HG03469 (cell line): ENCODE measurements at regions not wholly inside any gene's neighbourhood (a gene's known extent, or its start where the extent isn't known, plus 50 kb on each side); places are given as distances from the start of the nearest gene placed in this dataset.

Experiments
- ATAC-seq: cut with Tn5 transposase; IDR thresholded peaks from one replicate; pipeline ENCODE4 v1.9.1; 2021; ENCODE audit warnings: mild to moderate bottlenecking, moderate library complexity, moderate number of reproducible peaks; ENCODE audit not compliant: unreplicated experiment

DNA sequence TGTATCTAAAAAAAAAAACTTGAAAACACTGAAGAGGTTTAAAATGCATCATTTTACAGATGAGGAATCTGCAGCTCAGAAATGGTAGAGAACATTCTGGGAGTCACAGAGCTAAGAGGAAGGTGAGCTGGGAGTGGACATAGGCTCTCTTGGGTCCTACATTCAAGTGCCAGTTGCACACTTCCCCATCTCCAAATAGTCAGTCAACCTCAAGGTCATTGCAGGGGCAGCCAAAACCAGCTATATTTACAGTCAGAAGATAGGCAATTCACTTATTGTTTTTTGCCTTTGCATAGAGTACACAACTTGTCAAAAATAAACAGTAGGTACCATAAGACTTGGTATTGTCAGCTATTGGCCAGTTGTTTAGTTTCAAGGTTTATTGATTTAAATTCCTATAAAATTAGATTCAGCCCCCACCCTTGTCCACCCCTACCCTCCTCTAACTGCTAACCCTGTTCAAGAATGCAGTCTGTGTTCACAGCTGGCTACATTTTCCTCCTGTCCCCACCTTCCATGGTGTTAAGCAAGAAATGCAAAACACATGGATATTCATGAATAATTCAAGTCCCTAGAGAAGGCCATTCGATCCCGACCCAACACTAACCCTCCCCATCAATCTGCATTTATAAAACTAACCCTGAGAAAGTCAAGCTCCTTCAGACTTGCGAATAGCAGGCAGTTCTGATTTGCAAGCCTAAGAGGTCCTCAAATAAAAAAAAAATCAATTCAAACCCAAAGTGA lies 567.0 kb upstream of the MCTP2 start:
- no peak for ATAC-seq

DNA sequence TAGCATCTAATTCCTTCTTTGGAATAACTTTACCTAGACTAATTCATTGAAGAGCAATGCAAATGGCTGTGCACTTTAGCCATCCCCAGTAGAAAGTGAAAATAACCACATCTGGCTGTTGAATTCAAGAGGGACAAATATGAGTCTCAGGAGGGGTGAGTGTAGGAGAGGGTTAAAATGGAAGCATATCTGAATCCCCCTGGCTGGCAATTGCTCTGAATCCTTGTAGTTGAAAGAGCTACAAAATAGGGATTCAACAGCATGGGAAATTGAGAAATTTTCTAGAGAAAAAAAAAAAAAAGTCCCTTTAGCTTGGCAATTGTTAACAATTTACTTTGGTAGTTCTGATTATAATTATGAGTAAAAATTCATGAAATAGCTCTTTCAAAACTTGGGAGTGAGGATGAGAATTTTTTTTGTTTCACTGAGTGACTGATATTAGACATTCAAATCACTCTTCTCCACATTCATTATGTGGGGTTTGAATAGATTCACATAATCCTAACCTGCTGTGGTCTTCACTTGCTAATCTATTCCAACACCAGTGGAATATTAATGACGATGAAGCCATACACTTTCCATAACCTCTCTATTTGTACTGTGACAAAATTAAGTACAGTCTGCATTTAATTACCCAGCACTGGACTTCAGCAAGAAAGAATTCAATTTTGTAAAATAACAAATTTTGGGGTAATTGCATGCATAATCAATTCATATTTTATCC lies 569.0 kb upstream of the MCTP2 start:
- ATAC-seq: no peak

GRCh38 chr15:93658026-93658816 lies 569.2 kb upstream of the RGMA start:
- ATAC-seq: no peak

GRCh38 chr15:93656041-93656440 lies 567.0 kb upstream of the RGMA start:
- no peak for ATAC-seq

DNA sequence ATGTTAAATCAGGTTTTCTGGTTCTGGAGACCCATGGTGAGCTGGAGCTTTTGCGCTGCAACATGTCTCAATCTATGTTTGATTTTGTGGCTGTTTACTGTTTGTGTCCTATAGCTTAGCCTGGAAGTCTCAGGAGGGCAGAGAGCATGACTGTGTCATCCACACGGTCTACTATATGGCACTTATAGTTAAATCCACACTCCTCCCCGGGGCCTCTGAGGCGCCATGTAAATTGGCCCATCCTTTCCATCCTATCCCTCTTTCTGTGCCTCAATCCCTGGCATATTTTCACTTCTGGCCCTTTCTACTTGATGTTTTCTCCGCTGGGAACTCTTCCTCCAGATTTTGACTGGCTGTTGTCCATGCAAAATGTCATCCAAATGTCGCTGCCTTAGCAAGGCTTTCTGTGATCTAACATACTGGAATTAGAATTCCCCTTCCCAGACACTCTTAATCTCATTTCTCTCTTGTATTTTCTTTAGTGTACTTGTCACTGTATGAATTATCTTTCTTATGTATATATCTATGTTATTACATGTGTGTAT lies 560.8 kb upstream of the RGMA start:
- no peak for ATAC-seq

GRCh38 chr15:93646193-93646592 lies 557.2 kb upstream of the RGMA start:
- no peak for ATAC-seq

DNA sequence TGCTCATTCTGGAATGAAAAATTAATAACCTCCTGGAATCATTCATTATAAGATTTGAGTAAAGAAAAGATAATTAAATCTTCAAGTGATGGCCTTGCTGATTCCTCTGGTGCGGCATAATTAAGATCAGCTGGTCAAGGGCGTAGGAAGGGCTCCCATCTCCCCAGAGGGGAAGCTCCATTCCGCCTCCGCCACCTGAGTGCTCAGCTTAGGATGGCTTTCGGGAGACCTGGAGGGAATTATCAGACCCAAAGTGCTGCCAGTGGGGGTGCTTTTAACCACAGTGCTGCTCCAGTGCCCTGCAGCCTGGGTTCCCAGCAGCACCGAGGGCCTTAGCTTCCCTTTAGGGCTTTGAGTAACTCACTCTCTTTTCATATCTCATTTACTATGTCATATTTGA lies 556.6 kb upstream of the RGMA start:
- no peak for ATAC-seq

- ATAC-seq: no peak
Measured at GRCh38 chr15:93644595-93644994, 555.6 kb upstream of the RGMA start.

- ATAC-seq: no peak
Measured at GRCh38 chr15:93640411-93640962, 551.5 kb upstream of the RGMA start.

GRCh38 chr15:93631958-93632618 lies 543.1 kb upstream of the RGMA start:
- no peak for ATAC-seq

- no peak for ATAC-seq
Measured at GRCh38 chr15:93619597-93619996, 530.6 kb upstream of the RGMA start.

GRCh38 chr15:93617443-93617842 lies 528.4 kb upstream of the RGMA start:
- no peak for ATAC-seq

GRCh38 chr15:93614386-93615104 lies 525.5 kb upstream of the RGMA start:
- ATAC-seq: no peak

DNA sequence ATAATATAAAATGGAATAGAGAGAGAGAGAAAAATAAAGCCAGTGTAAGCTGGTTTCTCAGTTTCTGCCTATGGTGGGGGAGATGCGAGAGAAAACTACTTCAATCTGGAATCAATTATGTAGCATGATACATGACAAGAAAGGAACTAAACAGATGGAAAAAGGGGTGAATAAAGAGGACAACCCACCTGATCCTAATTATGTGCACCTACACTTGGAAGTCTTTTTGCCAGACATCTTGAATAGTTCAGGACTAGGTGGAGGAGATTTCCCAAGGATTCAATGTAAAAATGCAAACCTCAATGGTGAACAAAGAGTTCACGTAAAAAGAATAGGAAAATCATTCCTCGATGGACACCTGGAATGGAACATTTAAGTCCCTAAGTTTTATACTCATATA lies 524.4 kb upstream of the RGMA start:
- no peak for ATAC-seq

GRCh38 chr15:93612953-93613352 lies 523.9 kb upstream of the RGMA start:
- ATAC-seq: no peak

- no peak for ATAC-seq
Measured at GRCh38 chr15:93610944-93611343, 521.9 kb upstream of the RGMA start.

- ATAC-seq: no peak
Measured at GRCh38 chr15:93608643-93609148, 519.7 kb upstream of the RGMA start.

DNA sequence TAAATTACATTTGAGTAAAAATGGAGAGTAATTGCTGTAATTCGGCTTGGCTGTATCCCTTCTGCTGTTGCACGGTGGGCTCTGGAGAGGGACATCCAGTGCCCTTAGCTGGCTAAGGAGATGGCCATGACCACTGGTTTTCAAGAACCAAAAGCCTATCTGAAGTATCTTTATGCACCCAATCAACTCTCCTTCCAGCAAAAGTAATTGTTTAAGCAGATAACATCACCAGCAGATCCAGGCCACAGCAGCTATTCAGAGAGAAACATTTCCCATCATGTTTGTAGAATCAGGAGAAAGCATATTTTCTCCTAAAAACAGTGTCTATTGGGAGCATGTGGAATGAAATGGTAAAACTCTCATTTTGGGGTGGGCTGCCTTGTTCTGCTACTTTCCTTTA lies 514.5 kb upstream of the RGMA start:
- ATAC-seq: no peak

GRCh38 chr15:93587059-93587521 lies 498.1 kb upstream of the RGMA start:
- no peak for ATAC-seq

- no peak for ATAC-seq
Measured at GRCh38 chr15:93585012-93585411, 496.0 kb upstream of the RGMA start.
